ENCODE measurements at regions not wholly inside any gene's neighbourhood (a gene's known extent, or its start where the extent isn't known, plus 50 kb on each side); places are given as distances from the start of the nearest gene placed in this dataset.

GRCh38 chr6:169326067-169326799 is 72.6 kb upstream of the THBS2 start:
- Histone ChIP-seq H3K9me3 (replicated peaks; ENCODE audit: control insufficient read depth, insufficient read depth, low read length) (no peaks in the 10 kb centered on the region; the same call in 2 of the 3 replicates), H3K79me2 (ENCODE audit: control insufficient read depth, insufficient read depth, low read length) (no peaks in the 10 kb centered on the region)

More at GRCh38 chr6:169326067-169326799, 72.6 kb upstream of the THBS2 start:
- Histone ChIP-seq H3K4me3 (no peak overlapping the region), H3K4me2 (ENCODE audit: control insufficient read depth, insufficient read depth) (no peak overlapping the region), H4K20me1 (ENCODE audit: control insufficient read depth, insufficient read depth) (no peaks in the 10 kb centered on the region), H3K27me3 (replicated peaks in 1 of 2; ENCODE audit: control insufficient read depth in 2 of 2, insufficient read depth in 2 of 2, low read length in 1 of 2) (no peaks in the 10 kb centered on the region), H3K9ac (ENCODE audit: control insufficient read depth, insufficient read depth, low read length) (no peak overlapping the region), H2AFZ (ENCODE audit: control insufficient read depth, low read depth, low read length) (no peak overlapping the region), H3K27ac (ENCODE audit: control insufficient read depth, insufficient read depth) (no peak overlapping the region), H3K4me1 (ENCODE audit: control insufficient read depth, insufficient read depth, low read length) (no peaks in the 10 kb centered on the region), H3K36me3 (ENCODE audit: control insufficient read depth in 2 of 2, insufficient read depth in 2 of 2, low read length in 1 of 2) (no peaks in the 10 kb centered on the region)
- no TSS peak for BruUV-seq (replicated peaks)
- in situ Hi-C loops (cut with MboI) (no loop called here), intact Hi-C loops (cut with micrococcal nuclease; ENCODE audit: unreplicated experiment) (no loop called here)
- CTCF ChIA-PET: no interaction called here
- SMC1A ChIA-PET (ENCODE audit: uncharacterized antibody, unreplicated experiment): no interaction called here
- DNase-seq (ENCODE audit: low read depth, low spot score) (no peak), FAIRE-seq (no peak), ATAC-seq (no peak)
- TF ChIP-seq MXI1 (IDR thresholded peaks at IDR 0.05; ENCODE audit: low read depth, low read length): no peak
- no peak for TF ChIP-seq E2F8 (IDR thresholded peaks at IDR 0.05; ENCODE audit: low read depth, partially characterized antibody)
- TF ChIP-seq TARDBP (IDR thresholded peaks at IDR 0.05; ENCODE audit: borderline replicate concordance): no peak
- no peak for TF ChIP-seq HDAC2 (IDR thresholded peaks at IDR 0.05)
- TF ChIP-seq PRDM15 (CRISPR knock-in tag; IDR thresholded peaks at IDR 0.05): no peak
- no peak for TF ChIP-seq HDGF (IDR thresholded peaks at IDR 0.05)
- RAD21 ChIA-PET (ENCODE audit: unreplicated experiment): no interaction called here
- WGBS (ENCODE audit: insufficient coverage, insufficient replicate concordance, low lambda C conversion rate, missing lambda C conversion rate): 56% methylated on average over 27 of the region's 27 CpGs
- POLR2A ChIA-PET: no interaction called here
